HCT116 (cell line): ENCODE measurements at regions not wholly inside any gene's neighbourhood (a gene's known extent, or its start where the extent isn't known, plus 50 kb on each side); places are given as distances from the start of the nearest gene placed in this dataset.

Source experiments
- ATAC-seq: fragments of 200-7000 bp; cut with Tn5 transposase; 2 replicates; pipeline ENCODE4 v1.9.1; 2020; ENCODE audit warnings: mild to moderate bottlenecking, moderate library complexity
- BruUV-seq: library from RNA; stranded (reverse); fragments of 400-500 nt; replicated peaks from 2 replicates; lab custom pipeline; 2021; lab: Mats Ljungman, UMichigan
- CTCF ChIA-PET: fragments of 300-600 bp; sonication (Branson Sonifier 250); formaldehyde crosslinking; loops from one replicate; lab custom pipeline; 2021; ENCODE audit warnings: antibody characterized with exemption; lab: Charles Lee
- POLR2A ChIA-PET: fragments of 300-600, 350-600 bp; sonication (Branson Sonifier 250); formaldehyde crosslinking; loops from one replicate; lab custom pipeline; 2021; ENCODE audit warnings: antibody characterized with exemption; lab: Charles Lee
- RAD21 ChIA-PET, 2 experiments: fragments of 300-600 bp; sonication (Branson Sonifier 250); formaldehyde crosslinking; loops; one replicate each; lab custom pipeline; 2023; ENCODE audit warnings: low total read pairs in 2 of 2; ENCODE audit not compliant: uncharacterized antibody in 2 of 2, unreplicated experiment in 2 of 2, low non-redundant PET in 1 of 2; lab: Charles Lee
- DNase-seq: peaks from one replicate; pipeline ENCODE4 v3.0.0-alpha.2; 2010; ENCODE audit warnings: low read depth, low spot score
- H2AFZ ChIP-seq: fragments of 200-600 bp; shearing (Covaris generic), sonication (generic); 2 replicates; pipeline ENCODE4 v1.6.1; 2017; ENCODE audit warnings: low read depth, mixed run types, mixed read lengths, antibody characterized with exemption, low read length; ENCODE audit not compliant: poor library complexity, severe bottlenecking
- H3K27ac ChIP-seq: 2 replicates; pipeline ENCODE4 v1.5.1; 2012; ENCODE audit warnings: low read depth, low read length
- H3K27me3 ChIP-seq: fragments of 200-600 bp; sonication (generic); 2 replicates; pipeline ENCODE4 v1.6.1; 2016; ENCODE audit warnings: mixed run types, low read length, mixed read lengths; ENCODE audit not compliant: insufficient read depth
- H3K36me3 ChIP-seq, 2 experiments: fragments of 200-500 bp in 1 of 2; fragments of 200-600 bp in 1 of 2; sonication (Bioruptor generic) in 1 of 2; sonication (generic) in 1 of 2; 2 replicates each; pipeline versions ENCODE4 v1.5.1 to v1.6.1; 2014 to 2016; ENCODE audit warnings: low read length in 2 of 2, inconsistent platforms in 1 of 2, mixed read lengths in 1 of 2, mixed run types in 1 of 2; ENCODE audit not compliant: insufficient read depth in 2 of 2, control insufficient read depth in 1 of 2
- H3K4me1 ChIP-seq, 2 experiments: fragments of 200-600 bp in 1 of 2; sonication (generic) in 1 of 2; 2 replicates each; pipeline versions ENCODE4 v1.5.1 to v1.6.1; 2012 to 2017; ENCODE audit warnings: low read length in 2 of 2, inconsistent platforms in 1 of 2, mild to moderate bottlenecking in 1 of 2, mixed read lengths in 1 of 2, mixed run types in 1 of 2, moderate library complexity in 1 of 2; ENCODE audit not compliant: insufficient read depth in 2 of 2, control insufficient read depth in 1 of 2
- H3K4me2 ChIP-seq: fragments of 200-600 bp; sonication (generic); 2 replicates; pipeline ENCODE4 v1.6.1; 2017; ENCODE audit warnings: mixed run types, low read length, mixed read lengths
- H3K4me3 ChIP-seq, 2 experiments: fragments of 200-600 bp in 1 of 2; sonication (generic) in 1 of 2; replicated peaks in 1 of 2; 2 replicates each; pipeline ENCODE4 v1.5.1; 2011 to 2016; ENCODE audit warnings: low read length in 2 of 2, control low read depth in 1 of 2, low read depth in 1 of 2, mild to moderate bottlenecking in 1 of 2, mixed read lengths in 1 of 2, mixed run types in 1 of 2
- H3K79me2 ChIP-seq: fragments of 200-600 bp; sonication (generic); 2 replicates; pipeline ENCODE4 v1.6.1; 2017; ENCODE audit warnings: mild to moderate bottlenecking, mixed run types, low read length, moderate library complexity, mixed read lengths; ENCODE audit not compliant: insufficient read depth
- H3K9ac ChIP-seq: fragments of 200-600 bp; sonication (generic); 2 replicates; pipeline ENCODE4 v1.6.1; 2016; ENCODE audit warnings: low read length, mixed read lengths
- H3K9me2 ChIP-seq: fragments of 200-600 bp; sonication (generic), shearing (Covaris generic); 2 replicates; pipeline ENCODE4 v1.6.1; 2017; ENCODE audit warnings: mixed run types, mild to moderate bottlenecking, moderate library complexity; ENCODE audit not compliant: insufficient read depth
- H3K9me3 ChIP-seq, 2 experiments: fragments of 200-500 bp in 1 of 2; fragments of 200-600 bp in 1 of 2; sonication (Bioruptor generic) in 1 of 2; sonication (generic) in 1 of 2; 2 replicates each; pipeline ENCODE4 v1.6.1; 2014 to 2017; ENCODE audit warnings: low read length in 2 of 2, mixed read lengths in 2 of 2, inconsistent platforms in 1 of 2, low read depth in 1 of 2, mild to moderate bottlenecking in 1 of 2, mixed run types in 1 of 2, moderate library complexity in 1 of 2; ENCODE audit not compliant: control insufficient read depth in 1 of 2, insufficient read depth in 1 of 2
- H4K20me1 ChIP-seq: fragments of 200-600 bp; sonication (generic), shearing (Covaris generic); 2 replicates; pipeline ENCODE4 v1.6.1; 2017; ENCODE audit warnings: mixed run types, mild to moderate bottlenecking, moderate library complexity; ENCODE audit not compliant: insufficient read depth
- CEBPB ChIP-seq: IDR thresholded peaks from 2 replicates; pipeline ENCODE4 v1.6.1; 2012; ENCODE audit warnings: low read depth
- EGR1 ChIP-seq: IDR thresholded peaks from 2 replicates; pipeline ENCODE4 v1.6.1; 2012; ENCODE audit warnings: low read depth
- ELF1 ChIP-seq: IDR thresholded peaks from 2 replicates; pipeline ENCODE4 v1.6.1; 2012; ENCODE audit warnings: low read depth, borderline replicate concordance
- EZH2phosphoT487 ChIP-seq: fragments of 200-600 bp; IDR thresholded peaks from 2 replicates; pipeline ENCODE4 v1.6.1; 2018; ENCODE audit warnings: antibody characterized with exemption, borderline replicate concordance
- FOSL1 ChIP-seq: IDR thresholded peaks from 2 replicates; pipeline ENCODE4 v1.6.1; 2012; ENCODE audit warnings: low read depth
- POLR2A ChIP-seq: IDR thresholded peaks from 2 replicates; pipeline ENCODE4 v1.7.0; 2011; ENCODE audit warnings: borderline replicate concordance; ENCODE audit not compliant: insufficient read depth, insufficient read length; ENCODE audit errors: extremely low read depth
- POLR2AphosphoS5 ChIP-seq: IDR thresholded peaks from 2 replicates; pipeline ENCODE4 v1.6.1; 2011; ENCODE audit warnings: mild to moderate bottlenecking, low read depth, low read length, moderate library complexity
- REST ChIP-seq: IDR thresholded peaks from 2 replicates; pipeline ENCODE4 v1.6.1; 2012; ENCODE audit warnings: low read depth
- SIN3A ChIP-seq: IDR thresholded peaks from 2 replicates; pipeline ENCODE4 v1.6.1; 2012; ENCODE audit warnings: low read depth
- SP1 ChIP-seq: IDR thresholded peaks from 2 replicates; pipeline ENCODE4 v1.6.1; 2012; ENCODE audit warnings: low read depth
- YY1 ChIP-seq: IDR thresholded peaks from 2 replicates; pipeline ENCODE4 v1.6.1; 2011; ENCODE audit warnings: low read length, low read depth, moderate library complexity, mild to moderate bottlenecking; ENCODE audit not compliant: insufficient replicate concordance; ENCODE audit errors: extremely low read depth
- ZFX ChIP-seq: fragments of 450-650 bp; IDR thresholded peaks from 2 replicates; pipeline ENCODE4 v1.6.1; 2017
- intact Hi-C: fragments of 100-400 bp; cut with micrococcal nuclease; formaldehyde crosslinking; loops from 2 replicates; pipeline ENCODE4 v1.10.0; 2022
- TF ChIP-seq, protein P1 (sequence below): IDR thresholded peaks from 2 replicates; pipeline ENCODE4 v1.6.1; 2012

GRCh38 chr16:85392756-85393673, 220.1 kb upstream of the GSE1 start:
- no peaks in the 10 kb centered on the region for H3K36me3 ChIP-seq
- H4K20me1 ChIP-seq, result no peaks in the 10 kb centered on the region
- ATAC-seq (no peak; the same call in 1 of the 2 replicates), DNase-seq (no peak)
- H3K9ac ChIP-seq, result no peak overlapping the region
- no peaks in the 10 kb centered on the region for H3K79me2 ChIP-seq
- peaks cover 58 to 70% of the 10 kb centered on the region in 2 experiments for H3K4me1 ChIP-seq
- no peaks in the 10 kb centered on the region for H3K9me2 ChIP-seq
- no peak overlapping the region for H3K27ac ChIP-seq
- H2AFZ ChIP-seq, result no peak overlapping the region
- ChIA-PET POLR2A (interaction anchor here (1.0 kb wide), 1 partner anchor 10 kb away, joined by 3 read pairs; no protein-coding TSS in a partner anchor), RAD21 (interaction anchor here in 1 of 2 experiments (0.6 to 0.7 kb wide), 2 partner anchors 23 to 220 kb away, joined by 3 to 4 read pairs; partner anchors contain the start of gene GSE1), CTCF (interaction anchor here (1.0 to 5.1 kb wide), 11 partner anchors 9 to 218 kb away, joined by 3 to 43 read pairs (median 5); no protein-coding TSS in a partner anchor)
- no peak overlapping the region for H3K4me2 ChIP-seq
- no peaks in the 10 kb centered on the region for H3K9me3 ChIP-seq
- H3K27me3 ChIP-seq, result no peaks in the 10 kb centered on the region
- intact Hi-C loops, result loop anchor here (10.0 kb wide), 1 partner anchor 278 kb away; the partner anchor contains the start of gene CIBAR2
- no TSS peak for BruUV-seq
- TF ChIP-seq POLR2AphosphoS5 (no peak), SIN3A (no peak), FOSL1 (no peak), EGR1 (no peak), ELF1 (no peak), YY1 (no peak), CEBPB (no peak), REST (no peak), EZH2phosphoT487 (no peak), POLR2A (no peak), SP1 (no peak), ZFX (no peak)
- TF ChIP-seq, protein P1, sequence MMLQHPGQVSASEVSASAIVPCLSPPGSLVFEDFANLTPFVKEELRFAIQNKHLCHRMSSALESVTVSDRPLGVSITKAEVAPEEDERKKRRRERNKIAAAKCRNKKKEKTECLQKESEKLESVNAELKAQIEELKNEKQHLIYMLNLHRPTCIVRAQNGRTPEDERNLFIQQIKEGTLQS, result no peak
- no peak overlapping the region for H3K4me3 ChIP-seq
